HG03066 (cell line): ENCODE measurements at regions not wholly inside any gene's neighbourhood (a gene's known extent, or its start where the extent isn't known, plus 50 kb on each side); places are given as distances from the start of the nearest gene placed in this dataset.

ENCODE experiments used
- ATAC-seq: cut with Tn5 transposase; IDR thresholded peaks from one replicate; pipeline ENCODE4 v1.9.1; 2021; ENCODE audit warnings: low read depth; ENCODE audit not compliant: unreplicated experiment

DNA sequence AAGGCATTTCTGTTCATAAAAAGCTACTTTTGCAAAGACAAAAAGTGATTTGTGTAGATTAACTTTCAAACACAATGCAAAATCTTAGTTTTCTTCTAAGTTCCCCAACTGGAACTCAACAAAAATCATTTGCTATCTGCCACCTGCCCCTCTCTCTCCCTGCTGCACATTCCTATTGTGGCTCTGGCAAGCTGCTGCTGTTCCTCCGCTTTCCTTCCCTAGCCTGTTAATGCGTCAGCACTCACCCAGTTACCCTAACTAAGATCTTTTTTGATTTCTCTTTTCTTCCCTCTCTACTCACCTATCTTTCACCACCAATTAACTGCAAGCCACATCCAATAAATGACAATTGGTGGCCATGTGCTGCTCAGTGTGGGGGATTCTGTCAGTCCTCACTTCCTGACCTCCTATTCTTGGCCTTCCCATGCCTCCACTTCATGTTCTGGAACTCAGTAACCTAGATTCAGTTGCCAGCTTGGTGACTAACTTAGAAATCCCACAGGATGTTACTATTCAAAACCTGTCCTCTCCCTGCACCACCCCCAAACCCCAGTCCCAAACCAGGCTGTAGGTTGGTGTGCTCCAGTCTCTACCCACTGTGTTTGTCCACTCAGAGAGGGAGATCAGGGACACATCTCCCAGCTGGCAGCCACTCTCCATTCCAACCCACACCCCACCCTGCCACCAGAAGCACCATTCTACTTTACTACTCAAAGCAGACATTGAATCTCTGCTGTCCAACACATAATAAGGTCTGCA is 140.2 kb upstream of the CTTNBP2 start:
- no peak for ATAC-seq

DNA sequence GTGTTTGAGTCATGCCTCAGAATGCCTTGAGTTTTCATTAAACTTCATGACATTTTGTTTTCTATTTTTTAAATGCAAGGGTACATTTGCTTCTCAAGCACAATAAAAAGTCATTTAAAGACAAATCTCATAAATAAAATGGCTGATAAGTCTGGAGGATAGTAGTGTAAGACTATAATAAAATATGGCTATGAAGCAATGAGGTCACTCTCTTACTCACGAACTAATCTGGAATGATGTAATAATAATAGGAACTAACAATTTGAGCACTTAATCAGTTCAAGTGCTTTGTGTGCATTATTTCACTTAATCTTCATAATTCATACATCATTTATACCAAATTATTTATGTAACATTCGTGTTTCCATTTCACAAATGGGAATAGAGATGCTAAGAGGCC is 149.3 kb upstream of the CTTNBP2 start:
- ATAC-seq = no peak

DNA sequence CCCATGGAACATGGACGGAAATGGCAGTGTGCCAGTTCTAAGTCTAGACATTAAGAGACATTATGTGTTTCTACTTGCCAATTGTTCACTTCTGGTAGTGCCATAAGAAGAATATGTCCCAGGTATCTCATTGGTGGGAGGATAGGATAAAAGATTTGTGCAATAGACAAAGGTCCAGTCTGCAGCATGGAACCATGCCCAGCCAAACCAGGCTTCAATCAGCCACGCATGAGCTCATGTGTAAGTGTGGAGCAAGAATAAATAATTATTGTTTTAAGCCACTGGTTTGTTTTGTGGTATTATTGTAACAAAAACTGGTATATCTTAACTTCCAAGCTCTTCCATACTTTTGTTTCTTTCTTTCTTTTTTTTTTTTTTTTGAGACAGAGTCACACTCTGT is 153.6 kb upstream of the CTTNBP2 start:
- no peak for ATAC-seq

DNA sequence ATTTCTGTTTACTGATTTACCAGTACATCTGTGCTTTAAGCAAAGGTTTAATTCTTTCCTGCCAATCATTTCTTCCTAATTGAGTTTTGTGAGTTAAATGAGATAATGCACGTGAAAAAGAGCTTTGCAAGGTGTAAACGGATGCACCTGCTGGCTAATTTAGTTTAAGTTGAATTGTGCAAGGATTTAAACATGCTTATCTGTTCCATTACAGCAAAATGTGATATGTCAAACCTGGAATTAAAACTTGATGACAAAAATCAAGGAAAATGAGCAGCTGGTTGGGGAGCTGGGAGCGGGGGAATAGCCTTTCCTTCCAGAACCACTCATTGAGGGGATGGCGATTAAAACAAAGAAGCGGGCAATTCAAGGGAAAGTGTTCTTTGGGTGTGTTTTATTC is 155.0 kb upstream of the CTTNBP2 start:
- ATAC-seq = no peak

DNA sequence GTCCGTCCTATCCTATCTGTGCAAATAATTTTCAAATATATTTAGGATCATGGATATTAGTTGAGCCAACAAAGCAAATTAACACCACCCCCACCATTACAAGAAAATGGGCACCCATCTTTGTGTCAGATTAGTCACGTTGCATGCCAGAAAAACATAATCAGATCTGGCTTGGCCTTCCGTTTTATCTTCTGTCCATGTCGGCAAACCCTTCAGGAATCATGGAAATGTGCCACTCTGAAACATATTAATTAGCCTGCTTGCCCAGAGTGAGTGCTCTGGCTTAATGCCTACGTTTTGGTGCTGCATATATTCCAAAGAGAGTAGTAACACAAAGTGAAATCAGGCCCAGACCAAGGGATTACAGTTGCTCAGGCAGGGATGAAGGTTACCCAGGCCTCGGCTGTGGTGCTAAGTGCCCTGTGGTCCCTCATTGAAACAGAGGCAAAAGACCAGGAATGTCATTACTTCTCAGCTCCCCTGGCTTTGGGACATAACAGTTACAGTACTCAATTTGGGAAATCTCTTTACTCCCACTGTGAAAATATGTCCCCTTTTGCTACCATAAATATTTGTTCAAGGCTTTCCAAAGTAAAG is 154.0 kb upstream of the LSM8 start:
- ATAC-seq = no peak

DNA sequence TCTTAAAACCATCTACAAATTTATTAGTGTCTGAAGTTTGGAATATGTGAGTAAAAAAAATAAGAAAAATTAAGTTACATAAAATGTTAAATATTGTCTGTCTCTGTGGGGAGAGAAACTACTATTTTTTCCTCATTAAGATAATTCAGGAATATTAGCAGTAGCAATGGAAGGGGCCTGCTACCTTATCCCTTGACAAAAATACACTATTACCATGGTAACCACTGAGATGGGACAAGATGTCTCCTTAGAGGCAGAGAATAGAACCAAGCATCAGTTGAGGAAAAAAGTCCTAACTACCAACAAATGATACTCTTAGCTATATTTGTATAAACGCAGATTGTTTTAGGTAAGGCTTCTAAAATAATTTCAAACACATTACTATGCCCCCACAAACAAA is 150.7 kb upstream of the LSM8 start:
- no peak for ATAC-seq

DNA sequence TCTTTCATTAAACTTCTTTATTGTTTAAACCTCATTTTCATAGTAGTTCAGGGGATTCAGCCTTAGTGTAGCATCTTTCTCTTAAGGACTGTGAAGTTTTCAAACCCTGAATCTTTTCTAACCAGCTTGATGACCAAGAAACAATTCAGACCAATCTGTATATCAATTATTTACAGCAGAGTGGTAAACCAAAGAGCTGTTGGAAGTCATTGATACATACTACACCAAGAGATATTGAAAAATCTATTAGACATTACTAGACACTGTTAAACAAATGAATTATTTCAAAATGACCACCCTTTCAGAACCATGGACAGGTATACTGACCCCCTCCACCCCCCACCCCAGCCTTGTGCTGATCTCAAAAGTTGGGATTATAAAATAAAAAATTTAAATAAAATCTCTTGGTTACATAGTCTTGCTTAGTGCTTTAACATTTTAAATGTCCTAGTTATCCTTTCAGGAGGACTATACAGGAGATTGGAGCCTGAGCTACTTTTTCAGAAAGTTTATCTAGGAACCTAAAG is 143.9 kb upstream of the LSM8 start:
- ATAC-seq = no peak

DNA sequence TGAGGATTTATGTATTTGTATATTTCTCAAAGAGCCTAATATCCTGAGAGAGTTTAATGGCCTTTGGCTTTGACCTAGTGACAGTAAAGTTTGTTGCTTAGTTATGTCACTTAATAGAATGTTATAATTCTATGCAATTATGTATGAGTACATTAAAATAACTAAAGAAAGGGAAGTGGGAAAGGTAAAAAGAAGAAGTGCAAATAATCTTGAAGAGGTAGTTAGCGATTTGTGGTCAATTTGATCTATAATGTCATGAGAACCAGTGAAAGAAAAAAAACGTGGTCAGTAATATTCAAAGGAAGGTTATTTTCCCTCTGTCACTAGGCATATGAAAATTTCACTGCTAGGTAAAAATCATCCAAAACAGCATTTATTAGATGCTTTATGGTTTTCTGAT is 143.4 kb upstream of the LSM8 start:
- ATAC-seq = peak; percentile 69

DNA sequence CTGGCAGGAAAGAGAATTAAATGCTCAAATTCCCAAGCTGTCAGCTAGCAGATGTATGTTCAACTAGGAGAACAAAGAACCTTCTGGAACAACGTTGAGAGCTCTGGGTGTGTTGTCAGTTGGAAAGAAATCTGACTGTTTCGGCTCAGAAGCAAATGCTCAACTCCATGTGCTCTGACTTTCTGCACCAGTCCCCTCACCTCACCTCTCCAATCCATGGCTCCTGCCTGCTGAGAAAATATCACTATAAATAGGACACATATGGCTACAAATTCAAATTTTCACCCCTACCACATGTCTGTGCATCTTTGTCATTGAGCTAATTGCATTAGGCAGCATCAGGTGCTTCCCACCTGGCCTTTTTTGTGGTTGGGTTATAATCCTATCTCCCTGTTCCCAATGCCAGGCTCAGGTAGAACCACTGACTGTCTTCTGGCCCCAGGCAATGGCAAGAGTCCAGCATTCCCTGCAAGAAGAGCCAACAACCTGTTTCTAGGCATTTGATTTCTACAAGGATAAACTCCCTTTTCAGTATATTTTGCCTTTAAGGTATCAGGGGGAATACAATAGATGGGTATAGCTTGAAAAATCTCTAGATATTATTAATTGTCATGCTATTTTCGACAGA is 142.6 kb upstream of the LSM8 start:
- no peak for ATAC-seq

DNA sequence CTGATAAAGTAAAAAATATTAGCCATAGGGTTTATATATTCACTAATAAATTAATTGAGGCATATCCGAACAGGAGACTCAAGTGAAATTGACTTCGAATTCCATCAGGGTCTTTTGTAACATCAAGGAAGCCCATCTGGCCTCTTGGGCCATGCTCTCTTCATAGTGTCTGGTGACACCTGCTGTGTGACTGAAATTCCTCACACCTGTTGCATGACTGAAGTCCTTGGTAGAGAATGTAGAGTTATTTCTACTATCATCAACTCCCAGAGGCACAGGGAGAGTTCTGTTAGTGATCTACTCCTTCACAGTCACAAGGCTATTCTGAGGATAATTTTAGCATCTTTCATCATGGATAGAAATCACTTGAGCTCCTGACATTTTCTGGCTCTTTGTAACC is 138.3 kb upstream of the LSM8 start:
- ATAC-seq = no peak

DNA sequence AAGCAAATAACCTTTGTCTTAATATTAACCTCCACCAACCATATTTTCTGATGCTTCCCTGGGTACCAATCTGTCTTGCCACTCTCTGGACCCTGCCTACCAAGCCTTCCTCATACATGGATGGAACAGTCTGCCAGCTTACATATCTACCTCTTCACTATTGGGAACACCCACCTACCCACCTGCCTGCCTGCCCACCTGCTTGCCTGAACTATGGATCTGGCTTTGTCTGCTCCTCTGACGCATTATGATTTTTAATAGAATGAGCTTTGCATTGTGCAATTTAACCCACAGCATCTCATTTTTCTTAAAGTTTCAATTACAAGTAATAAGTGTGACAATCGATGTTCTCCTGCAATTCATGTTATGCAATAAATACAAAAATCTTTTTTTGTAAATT is 137.9 kb upstream of the LSM8 start:
- no peak for ATAC-seq

DNA sequence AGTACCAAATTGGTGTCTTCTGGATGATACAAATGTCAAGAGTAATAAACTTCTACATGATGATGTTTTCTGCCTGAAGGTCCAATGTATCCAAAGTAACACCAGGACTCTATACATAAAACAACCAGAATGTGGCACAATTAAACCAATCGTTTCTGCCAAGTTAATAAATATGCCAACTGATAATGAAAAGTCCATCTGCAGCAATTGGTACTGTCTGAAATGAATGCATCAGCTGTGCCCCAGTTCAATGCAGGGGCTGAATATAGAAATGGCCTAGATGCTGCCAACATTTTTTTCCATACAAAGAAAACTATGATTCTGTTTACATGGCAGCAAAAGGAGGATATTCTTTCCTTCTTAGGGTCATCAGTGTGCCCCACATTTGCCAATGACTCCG is 137.2 kb upstream of the LSM8 start:
- ATAC-seq = no peak

DNA sequence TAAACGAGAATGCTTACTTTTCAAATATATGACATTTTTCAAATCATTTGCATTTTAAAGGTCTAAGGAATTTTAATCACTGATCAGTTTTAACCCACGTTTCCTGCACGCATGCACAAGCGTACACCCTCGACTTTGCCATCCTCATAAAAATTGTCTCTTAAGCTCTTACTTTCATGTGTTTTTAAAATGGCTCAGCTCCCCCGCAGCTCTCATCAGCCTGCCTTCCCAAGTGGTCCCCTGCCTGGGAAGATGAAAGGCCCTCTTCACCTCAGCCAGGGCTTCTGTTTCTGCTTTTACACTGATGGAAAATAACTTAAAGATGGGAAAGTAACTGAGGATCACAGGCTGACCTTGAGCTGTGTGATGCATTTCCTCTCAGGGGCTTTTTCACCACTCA is 131.6 kb upstream of the LSM8 start:
- ATAC-seq = no peak

DNA sequence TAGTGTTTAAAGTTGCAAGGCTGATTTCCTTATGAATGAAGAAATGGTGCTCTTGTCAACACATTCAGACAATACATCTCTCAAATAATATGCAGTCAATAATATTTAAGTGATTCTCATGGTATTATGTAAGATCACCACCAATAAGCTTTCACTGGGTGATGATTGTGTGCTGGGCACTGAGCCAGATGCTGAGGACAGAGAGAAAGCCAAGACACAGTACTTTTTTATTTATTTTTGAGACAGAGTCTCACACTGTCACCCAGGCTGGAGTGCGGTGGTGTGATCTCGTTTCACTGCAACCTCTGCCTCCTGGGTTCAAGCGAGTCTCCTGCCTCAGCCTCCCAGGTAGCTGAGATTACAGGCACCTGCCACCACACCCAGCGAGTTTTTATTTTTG is 130.6 kb upstream of the LSM8 start:
- no peak for ATAC-seq

DNA sequence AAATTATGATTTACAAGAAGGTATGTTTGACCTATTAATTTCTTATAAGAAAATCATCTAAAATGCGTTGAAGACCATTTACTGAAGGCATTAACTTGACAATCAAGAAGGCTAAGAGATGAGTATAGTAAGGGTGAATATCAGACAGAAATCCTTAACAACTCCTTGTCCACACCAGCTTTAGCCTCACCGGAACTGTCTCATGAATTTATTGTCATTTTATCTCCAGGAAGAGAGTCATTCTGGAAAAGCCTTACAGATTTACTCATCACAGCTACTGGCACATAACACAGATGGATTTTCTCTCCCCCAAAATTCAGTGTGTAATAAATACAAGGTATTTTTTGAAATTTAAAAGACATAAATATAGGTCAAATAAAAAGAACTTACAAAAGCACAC is 129.4 kb upstream of the LSM8 start:
- no peak for ATAC-seq

DNA sequence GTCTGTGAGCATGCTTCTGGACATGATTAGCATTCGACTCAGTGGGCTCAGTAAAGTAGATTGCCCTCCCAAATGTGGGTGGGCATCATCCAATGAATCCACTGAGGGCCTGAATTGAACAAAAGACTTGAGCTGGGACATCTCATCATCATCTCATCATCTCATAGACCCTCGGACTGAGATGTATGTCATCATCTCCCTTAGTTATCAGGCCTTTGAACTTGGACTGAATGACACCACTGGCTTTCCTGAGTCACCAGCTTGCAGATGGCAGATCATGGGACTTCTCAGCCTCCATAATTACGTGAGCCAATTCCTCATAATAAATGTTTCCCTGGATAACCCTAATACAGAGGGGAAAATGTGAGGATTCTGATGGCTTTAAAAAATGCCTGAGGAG is 128.3 kb upstream of the LSM8 start:
- ATAC-seq = no peak

DNA sequence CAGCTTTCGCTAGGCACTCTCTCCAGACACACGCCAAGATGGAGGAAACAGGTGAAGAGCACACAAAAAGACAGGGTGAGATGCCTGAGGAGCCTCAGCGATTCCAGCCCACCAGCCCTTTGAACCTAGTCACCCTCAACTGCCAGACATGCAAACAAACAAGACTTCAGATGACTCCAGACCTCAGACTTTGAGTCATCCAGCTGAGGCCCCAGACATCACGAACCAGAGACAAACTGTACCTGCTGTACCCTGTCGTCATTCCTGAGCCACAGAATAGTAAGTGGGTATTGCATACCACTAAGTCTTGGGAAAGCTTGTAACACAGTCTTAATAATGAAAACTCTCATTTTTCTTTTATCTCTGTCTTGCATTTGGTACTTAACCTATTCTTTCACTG is 126.6 kb upstream of the LSM8 start:
- no peak for ATAC-seq

DNA sequence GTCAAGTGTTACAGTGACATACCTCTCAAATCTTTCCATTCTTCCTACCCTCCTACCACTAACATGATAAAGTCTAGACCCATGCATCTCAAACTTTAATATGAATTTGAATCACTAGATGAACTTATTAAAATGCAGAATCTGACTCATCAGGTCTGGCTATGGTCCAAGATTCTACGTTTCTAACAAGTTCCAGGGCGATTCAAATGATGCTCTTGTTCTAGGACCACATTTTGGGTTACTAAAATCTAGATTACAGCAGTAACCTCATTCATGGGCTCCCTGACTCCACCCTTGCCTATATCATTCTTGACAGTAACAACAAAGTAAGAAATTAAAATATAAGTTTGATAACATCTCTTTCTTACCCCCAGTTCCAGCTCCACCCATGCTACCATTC is 124.8 kb upstream of the LSM8 start:
- ATAC-seq = no peak

DNA sequence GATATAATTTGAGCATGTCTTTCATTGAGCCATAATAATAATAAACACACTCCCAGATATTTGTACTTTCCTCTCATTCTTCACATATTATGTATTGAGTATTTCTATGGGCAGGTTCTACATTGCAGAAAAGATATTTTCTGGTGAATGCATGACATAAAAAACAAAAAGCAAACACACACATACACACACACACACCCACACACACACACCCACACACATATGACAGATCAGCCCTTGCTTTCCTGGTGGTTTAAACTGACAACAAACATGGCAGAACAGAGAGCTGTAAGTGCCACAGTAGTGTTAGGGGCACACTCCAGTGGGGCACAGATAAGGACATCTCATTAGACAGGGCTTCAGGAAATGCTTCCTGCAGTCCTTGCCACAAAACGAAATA is 123.3 kb upstream of the LSM8 start:
- ATAC-seq = no peak

DNA sequence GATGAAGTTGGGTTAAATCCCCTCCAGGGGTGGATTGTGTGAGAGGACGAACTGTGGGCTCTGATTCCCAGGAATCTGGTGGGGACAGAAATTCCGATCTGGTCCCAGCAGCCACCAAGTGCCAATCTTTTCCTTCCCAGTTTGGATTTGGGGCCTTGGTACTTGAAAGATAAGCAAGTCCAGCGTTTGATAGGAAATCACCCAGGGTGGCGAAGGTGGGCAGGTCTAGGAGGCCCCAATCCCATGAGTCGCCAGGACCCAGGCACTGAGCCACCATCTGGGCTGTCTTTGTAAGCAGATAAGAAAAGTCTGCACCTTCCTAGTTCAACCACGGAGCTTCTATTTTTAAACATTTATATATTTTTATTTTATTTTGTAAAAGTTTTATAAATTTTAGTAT is 122.6 kb upstream of the LSM8 start:
- no peak for ATAC-seq

DNA sequence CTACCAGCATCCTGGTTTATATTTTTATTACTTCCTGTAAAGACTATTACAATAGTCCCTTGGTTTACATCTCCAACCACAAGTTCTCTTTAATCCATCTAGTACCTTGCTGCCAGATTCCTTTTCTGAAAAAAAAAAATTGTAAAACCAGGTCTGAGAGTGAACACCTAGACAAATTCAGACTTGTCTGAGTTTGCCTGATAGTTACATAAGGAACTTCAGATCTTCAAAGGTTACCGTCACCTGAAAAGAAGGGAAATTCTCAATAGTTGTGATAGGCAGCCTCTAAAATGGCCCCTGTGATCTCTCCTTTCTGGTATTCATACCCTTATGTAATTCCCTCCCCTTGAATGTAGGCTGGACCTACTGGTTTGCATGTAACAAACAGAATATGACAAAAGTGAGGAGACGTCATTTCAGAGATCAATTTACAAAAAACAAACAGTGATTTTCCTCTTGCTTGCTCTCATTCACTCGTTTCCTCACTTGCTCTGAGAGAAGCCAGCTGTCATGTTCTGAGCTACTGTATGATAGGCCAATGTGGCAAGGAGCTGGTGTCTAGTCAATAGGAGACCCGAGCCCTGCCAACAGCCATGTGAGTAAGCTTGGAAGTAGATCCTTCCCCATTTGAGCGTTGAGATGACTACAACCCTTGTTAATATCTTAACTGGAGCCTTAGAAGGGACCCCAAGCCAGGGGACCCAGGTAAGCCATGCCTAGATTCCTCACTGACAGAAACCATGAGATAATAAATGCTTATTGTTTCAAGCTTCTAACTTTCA is 110.9 kb upstream of the LSM8 start:
- ATAC-seq = no peak
